DMS114 treated with DMSO at 0.1 percent for 48 hours (cell line): ENCODE measurements at regions not wholly inside any gene's neighbourhood (a gene's known extent, or its start where the extent isn't known, plus 50 kb on each side); places are given as distances from the start of the nearest gene placed in this dataset.
"Not testable (repeated sequence)": the region's sequence is repeated elsewhere in the genome, so short reads cannot be mapped to it uniquely, and the experiment has no call there.

Experiments
- DNase-seq: peaks from one replicate; lab custom pipeline; 2025; ENCODE audit not compliant: unreplicated experiment; lab: John Stamatoyannopoulos, UW

DNA sequence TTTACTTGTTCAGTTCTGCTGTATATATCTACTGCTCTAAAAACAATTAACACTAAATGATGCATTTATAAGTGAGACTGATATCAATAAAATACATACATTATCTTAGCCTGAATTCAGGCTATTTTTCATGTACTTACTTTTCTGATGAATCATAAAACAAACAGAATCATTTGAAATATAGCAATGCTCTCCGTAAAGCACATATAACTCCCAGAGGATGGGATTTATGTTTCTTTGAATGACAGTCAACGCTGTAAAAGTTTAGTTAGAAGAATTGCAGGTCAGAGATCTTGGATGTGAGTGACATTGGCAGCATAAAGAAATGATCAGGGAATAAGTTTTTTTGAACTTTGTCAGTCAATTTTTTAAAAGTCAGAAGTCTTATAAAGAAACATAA is 740.2 kb upstream of the NOVA1 start:
- DNase-seq: no peak

DNA sequence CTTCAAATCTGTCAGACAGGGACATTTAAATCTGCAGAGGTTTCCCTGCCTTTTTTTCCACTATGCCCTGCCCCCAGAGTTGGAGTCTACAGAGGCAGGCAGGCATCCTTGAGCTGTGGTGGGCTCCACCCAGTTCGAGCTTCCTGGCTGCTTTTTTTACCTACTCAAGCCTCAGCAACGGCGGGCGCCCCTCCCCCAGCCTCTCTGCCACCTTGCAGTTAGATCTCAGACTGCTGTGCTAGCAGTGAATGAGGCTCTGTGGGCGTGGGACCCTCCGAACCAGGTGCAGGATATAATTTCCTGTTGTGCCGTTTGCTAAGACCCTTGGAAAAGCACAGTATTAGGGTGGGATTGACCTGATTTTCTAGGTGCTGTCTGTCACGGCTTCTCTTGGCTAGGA is 765.2 kb upstream of the NOVA1 start:
- DNase-seq: not testable (repeated sequence)

DNA sequence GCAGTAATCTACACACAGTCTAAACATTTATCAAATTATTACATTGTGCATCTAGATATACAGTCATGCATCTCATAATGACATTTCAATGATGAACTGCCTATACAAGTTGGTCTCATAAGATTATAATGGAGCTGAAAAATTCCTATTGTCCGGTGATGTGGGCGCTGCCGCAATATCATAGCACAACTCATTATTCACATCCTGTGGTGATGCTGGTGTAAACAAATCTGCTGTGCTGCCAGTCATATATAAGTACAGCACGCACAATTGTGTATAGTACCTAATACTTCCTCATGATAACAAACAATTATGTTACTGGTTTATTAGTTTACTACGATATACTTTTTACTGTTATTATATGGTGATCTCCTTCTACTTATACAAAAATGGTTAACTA is 768.8 kb upstream of the NOVA1 start:
- DNase-seq: no peak

DNA sequence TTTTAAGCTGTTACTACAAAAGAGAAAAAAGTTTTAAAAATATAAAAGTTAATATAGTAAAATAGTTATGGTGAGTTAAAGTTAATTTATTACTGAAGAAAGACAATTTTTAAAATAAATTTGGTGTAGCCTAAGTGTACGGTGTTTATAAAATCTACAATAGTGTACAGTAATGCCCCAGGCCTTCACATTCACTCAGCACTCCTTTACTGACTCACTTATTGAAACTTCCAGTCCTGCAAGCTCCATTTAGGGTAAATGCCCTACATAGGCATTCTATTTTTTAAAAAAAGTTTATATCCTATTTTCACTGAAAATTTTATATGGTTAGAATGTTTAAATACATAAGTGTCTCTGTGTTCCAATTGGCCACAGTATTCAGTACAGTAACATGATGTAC is 769.5 kb upstream of the NOVA1 start:
- no peak for DNase-seq

DNA sequence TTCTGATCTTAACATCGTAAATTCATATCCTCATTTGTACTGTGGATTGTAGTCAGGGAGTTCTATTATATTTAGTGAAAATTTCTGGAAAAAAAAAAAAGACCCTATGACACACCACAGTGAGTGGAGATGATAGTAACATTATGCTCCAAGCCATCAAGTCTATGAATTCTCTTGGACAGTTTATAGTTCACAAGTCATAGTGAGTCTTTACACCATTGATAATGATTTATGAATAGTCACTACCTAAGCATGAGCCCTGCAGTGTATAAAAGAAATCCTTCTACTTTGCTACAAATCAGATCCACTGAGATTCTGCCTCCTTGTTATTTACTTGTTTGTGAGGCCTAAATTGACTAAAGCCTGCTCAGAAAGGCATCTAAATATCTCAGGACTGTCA is 772.2 kb upstream of the NOVA1 start:
- DNase-seq: no peak

DNA sequence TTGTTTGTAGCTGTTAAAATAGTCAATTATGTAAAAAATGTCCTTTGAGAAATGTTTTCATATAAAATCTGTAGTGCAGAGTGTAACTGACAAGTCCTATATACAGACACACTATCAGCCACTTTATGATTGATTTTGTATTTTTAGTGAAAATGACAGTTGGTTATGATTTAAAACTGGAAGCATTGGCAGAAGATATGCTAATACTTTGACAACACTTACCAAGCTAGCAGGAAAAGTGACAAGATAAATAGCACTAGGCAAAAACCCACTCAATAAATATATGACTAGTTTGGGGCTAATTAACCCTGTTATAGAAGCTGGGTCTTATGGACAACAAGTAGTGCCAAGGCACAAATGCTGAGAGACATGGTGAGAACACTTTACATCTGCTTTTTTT is 772.9 kb upstream of the NOVA1 start:
- no peak for DNase-seq

DNA sequence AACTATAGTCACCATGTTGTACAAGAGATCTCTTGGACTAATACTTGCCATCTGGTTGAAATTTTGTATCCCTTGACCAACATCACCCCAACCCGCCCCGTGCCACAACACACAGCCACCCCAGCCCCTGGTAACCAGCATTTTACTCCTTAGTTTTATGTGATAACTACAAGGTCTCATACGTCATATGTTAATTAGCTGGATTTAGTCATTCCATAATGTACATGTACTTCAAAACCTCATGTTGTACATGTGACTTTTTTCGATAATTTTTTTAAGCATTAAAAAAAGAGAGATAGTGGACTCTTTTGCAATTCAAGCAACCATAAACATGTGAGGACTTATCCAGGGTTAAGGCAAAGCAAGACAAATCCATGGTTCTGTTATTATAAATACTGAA is 773.4 kb upstream of the NOVA1 start:
- DNase-seq: no peak

DNA sequence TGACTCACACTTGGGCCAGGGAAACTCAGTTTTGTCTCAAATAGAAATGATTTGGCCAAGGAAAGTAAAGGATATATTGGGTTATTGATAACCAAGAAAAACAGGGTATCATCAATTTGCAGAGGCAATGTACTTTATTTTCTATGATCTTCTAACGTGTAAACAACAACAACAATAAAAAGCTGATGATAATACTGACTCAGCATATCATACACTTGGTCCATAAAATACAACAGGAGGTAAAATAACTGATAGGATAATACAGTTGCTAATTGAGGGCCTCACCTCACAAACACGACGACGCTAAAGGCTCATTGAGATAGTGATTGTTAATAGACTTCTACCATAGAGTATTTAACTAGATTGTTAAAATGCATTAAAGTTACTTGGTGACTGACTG is 774.0 kb upstream of the NOVA1 start:
- DNase-seq: no peak

DNA sequence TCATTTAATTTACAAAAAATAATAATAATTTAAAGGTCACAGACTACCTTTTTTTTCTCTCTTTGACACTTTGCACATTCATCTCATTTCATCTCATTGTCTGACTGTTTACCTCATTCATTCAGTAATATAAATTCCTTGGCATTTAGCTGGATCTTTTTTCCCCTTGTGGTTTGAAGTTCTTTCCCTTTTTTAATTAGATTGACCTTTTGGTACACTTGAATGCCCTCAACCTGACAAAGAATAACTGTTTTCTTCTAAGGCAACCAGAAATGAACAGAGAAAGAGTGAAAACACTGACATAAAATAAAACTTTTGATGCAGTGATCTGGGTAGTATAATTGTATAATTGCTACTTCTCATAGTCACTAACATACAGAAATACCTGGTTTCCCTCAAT is 774.9 kb upstream of the NOVA1 start:
- DNase-seq: no peak

DNA sequence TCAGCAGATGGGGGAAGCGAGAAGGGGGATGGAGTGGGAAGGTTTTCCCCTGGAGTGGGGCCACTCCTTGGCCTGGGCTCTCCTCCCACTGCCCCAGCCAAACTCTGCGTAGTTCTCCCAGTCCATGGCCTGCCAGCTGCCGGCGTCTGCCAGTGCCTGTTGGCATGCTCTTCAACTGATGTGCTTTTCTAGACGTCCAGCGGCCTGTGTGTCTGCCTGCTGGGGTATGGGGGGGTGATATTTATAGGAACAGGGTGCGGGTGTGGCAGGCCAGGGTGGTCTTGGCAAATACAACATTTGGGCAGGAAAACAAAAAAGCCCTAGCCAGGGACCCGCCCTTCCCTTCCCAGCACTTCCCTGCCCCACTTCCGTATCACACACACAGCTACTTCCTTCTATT is 786.3 kb upstream of the NOVA1 start:
- no peak for DNase-seq

DNA sequence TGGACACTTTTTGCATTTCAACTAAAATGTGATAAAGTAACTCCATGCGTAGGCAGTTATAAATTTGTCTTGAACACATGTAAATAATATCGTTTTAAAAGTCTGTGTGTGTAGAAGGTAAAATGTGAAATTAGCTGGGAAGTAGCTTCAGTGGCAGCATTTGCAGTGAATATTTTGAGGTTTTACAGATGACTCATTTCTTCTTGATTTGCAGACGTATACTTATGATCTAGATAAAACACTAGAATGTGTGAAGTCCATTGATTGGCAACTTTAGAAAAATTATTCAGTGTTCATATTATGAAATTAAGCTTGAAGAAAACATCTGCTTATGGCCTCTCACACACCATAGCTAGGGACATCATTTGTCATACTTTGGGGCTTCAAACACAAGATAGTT is 788.6 kb upstream of the NOVA1 start:
- DNase-seq: no peak

DNA sequence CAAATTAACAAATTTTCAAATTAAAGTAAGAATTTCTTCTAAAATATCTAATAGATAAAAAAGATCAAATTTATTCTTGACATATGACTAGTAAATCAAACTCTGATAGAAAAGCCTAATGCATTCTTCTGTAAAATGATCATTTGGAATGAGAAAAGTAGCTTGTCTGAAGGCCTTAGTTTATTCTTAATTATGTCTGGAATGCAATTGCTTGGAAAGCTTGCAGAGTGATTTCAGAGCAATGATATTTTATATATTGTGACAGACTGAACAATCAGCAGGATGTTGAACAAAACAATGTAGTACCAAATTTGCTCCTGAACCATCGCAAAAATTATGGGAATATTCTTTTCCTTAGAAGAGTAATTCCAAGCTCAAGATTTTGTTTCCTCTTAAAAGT is 789.6 kb upstream of the NOVA1 start:
- no peak for DNase-seq

DNA sequence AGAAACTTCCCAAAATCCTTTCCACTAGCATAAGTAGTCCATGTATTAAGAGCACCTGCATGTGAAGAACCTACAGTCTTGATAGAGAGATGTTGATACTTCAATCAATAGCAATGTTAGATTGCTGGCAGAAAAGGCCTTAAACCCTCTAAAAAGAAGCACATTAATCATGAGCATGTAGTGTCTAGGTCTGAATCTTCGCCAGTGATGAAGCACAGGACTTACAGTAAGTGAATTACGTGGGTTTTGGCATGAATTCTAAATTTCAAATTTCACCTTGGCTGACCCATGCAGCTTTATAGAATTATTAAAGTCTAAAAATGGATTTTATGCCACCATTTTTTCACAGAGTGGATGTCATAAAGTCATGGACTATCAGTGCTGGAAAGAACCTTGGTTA is 791.6 kb upstream of the NOVA1 start:
- DNase-seq: no peak

DNA sequence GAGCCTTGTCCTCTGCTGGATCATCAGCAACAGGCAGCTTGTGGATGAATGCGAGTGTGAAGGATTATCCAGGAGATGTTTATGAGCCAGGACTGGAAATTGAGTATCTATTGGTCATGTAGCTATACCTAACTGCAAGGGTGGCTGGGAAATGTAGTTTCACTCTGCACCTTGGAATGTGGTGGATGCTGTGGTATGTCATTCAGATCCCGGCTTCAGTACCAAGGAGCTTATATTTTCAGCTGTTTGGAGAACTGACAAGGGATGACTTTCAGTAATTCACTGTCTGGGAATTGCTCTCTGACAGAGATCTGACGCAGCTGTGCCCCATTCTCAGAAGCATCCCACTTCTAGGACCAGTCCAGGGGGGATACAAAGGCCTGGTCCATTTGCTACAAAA is 792.3 kb upstream of the NOVA1 start:
- DNase-seq: no peak

DNA sequence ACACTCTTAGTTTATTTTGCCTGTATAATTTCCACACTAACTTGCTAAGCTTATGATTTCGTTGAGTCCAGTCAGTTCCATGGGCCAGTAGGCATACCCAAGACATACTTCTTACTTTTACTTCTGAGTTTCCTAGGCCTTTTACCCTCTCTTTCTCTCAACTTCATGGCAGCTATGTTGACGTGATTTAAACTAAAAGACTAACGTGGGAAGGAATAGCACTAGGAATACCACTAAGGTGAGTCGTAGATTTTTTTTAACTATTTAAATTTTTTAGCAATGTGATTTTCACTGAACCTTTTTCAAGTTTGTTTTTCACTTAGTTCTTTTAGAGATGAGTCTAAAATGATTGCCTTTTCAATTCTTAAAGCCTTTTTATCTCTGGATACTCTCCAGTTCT is 793.5 kb upstream of the NOVA1 start:
- DNase-seq: no peak

DNA sequence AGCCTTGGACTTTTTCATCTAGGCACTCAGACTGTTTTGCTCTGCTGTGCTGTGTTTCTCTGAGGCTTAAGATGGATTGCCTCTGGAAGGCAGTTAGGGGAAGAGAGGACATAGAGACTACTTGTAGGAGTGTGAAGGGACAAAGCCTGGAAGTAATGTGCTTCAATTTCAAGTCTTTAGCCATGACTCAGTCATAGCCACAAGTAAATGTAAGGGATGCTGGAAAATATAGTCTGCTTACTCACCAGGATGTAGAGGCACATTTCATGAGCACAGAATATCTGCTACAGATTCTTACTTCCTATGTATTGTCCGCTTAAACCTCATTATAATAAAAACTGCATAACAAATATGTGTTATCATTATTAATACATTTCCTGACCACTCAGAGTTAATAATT is 794.3 kb upstream of the NOVA1 start:
- no peak for DNase-seq

DNA sequence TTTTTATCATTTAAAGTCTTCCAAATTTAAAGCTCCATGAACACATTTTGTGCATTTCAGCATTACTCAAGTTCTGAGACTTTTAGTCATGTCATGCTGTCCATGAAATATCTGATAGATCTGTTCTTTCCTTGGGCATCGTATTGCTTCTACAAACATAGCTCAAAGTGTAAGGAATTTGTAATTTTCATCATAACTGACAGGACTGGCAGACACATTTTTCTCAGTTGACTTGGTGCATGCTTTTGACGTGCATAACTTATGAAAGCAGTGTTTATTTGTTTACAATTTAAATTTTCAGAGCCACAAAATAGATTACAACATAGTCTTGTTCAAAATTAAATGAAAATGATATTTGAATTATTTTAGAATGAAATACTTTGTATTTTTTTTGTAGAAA is 812.1 kb upstream of the NOVA1 start:
- no peak for DNase-seq

DNA sequence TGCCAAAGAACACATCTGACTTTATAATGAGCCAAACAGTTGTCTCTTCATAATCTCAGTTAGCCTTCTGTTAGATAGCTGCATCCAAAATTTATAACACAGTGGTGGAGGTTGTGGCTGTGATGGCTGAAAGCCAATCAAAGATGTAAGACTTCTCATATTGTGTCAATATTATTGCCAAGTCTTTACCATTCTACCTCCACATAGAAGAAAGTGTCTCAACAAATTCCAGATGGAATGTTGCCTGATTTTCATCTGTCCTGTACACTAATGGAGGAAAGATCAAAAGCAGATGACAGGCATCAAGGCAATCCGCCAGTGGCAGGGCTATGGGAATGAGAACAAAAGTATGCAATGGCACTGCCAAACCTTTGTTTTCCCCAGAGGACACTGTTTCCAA is 813.1 kb upstream of the NOVA1 start:
- DNase-seq: no peak

DNA sequence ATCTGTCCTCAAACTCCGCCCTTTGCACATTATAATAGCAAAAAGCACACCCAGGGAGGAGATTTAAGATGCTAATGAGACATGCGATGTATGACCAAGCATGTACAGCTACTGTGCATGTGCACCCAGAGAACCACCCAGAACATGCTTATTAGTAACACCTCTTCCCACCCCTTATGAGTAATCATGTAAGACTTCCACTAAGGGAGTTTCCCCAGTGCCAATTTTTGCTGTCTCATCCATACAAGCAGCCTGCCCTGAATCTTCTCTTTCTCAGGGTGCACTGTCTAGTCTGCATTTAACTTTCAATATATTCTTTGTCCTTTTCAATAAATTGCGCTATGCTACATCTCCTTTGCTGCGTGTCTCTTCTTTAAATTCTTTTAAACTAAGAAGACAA is 830.0 kb upstream of the NOVA1 start:
- no peak for DNase-seq

DNA sequence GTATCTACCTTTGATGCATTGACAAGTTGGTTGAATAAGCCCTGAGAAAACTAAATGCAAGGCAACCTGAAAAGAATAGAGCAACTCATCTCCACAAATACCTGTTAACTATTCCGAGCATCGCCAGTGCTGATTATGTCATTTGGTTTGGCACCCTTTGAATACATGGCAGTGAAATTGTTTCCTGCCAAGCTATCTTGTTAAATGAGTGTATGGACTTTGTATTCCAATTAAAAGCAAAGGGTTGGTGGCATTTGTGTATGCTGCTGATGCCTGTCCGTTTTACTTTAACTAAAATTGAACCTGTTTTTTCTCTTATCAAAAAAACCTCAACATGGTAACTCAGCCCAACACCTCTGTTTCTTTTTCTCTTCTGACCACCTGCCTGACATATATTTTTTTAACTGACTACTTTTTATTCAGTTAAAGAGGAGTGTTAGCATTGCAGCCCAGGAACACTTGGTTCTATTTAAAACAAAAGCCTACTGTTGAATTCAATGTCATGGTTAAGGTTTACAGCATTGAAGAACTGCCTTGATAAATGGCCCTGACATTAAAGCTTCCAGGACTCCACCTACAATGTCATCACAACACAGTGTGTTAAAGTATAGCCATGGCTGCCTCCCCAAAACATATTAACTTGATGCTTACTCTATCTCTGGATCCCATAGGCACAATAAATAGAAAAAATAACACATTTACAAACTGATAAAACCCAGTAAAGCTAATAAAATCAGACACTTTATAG is 838.3 kb upstream of the NOVA1 start:
- no peak for DNase-seq

DNA sequence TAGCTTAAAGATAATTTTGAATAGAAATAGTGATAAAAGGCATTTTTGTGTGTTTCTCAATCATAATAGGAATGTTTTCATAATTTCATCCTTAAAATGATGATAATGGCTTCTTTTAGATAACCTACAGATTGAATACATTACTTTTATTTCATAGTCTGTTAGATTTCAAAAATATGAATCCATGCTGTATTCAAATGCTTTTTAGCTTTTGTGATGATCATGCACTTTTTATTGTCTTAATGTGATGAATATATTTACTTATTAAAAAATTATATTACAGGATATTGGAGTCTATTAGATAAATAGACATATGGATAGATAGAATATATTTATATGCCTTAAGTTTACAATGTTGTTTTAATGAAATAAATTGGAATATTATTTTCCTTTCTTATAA is 886.8 kb upstream of the NOVA1 start:
- no peak for DNase-seq

DNA sequence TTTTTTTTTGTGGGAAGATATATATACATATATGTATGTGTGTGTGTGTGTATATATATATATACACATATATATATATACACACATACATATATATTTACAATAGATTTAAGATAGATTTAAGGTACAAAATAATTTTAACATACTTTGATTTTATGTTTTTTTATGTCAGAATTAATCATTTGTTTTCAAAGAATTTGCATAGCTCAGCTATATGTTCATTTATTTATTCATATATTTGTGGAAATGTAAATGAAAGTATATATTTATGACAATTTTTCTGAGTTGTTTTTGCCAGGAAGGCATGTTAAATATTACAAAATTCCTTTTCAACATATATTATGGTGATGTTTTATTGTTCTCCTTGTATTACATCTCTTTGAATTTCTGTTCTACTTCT is 887.4 kb upstream of the NOVA1 start:
- no peak for DNase-seq

DNA sequence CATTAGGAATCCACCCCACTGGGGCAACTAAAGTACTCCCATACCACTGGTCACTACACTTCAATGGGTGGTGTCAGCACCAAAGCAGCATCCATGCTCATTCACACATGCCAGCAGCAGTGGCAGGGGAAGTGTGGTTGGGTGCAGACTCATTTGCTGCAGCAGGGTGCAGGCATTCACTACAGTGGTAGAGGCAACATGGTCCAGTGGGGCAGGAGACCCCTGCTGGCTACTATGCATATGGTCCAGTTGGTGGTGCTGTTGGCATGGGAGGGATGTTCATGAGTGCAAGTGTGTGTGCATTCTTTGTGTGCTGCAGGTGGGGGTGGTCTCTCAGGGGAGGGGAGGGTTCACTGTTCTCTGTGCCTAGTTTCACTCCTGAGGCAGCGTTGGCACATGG is 908.4 kb upstream of the NOVA1 start:
- no peak for DNase-seq

DNA sequence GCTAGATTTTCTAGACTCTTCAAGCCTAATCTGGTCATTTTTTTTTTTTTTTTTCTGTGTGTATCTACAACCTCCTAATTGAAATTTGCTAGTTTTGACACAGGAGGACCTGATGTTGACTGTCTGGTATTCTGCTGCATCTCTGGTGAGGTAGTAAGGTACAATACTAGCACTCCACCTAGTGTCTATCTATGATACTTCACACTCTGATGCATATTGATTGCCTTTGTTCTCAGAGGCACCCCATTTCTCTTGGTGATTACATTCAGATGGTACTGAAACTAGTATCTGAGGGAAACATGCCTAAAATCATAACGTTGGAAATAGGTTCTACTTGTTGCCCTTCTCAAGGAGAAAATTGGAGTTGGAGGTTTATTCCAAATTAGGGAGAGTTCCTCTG is 930.5 kb upstream of the NOVA1 start:
- peak; percentile 9 for DNase-seq
